HG03439 (cell line): ENCODE measurements at regions not wholly inside any gene's neighbourhood (a gene's known extent, or its start where the extent isn't known, plus 50 kb on each side); places are given as distances from the start of the nearest gene placed in this dataset.
"Not testable (repeated sequence)": the region's sequence is repeated elsewhere in the genome, so short reads cannot be mapped to it uniquely, and the experiment has no call there.

Experiments
- ATAC-seq: cut with Tn5 transposase; IDR thresholded peaks from one replicate; pipeline ENCODE4 v1.9.1; 2021; ENCODE audit warnings: mild to moderate bottlenecking, moderate library complexity; ENCODE audit not compliant: unreplicated experiment

DNA sequence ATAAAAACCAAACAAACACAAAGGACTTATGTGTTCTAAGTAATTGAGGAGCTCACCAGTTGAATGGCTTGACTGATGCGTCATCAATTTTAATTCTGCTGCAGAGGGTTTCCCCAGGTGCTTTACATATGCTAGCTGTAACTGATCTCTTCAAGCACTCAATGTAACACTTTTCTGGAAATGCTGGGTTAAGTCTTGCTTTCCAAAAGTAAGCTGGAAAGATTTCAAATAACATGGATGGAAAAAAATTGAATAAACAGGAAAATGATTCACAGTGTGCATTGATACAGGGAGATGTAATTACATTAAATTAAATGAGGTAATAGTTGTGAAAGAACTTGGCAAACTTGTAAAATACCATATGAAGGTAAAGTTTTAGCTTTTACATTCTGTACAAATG, 186.7 kb upstream of the WDFY3 start:
- ATAC-seq: no peak

GRCh38 chr4:85154591-85154990, 188.1 kb upstream of the WDFY3 start:
- no peak for ATAC-seq

- no peak for ATAC-seq
These were observed 199.3 kb upstream of the WDFY3 start for GRCh38 chr4:85165808-85166207.

GRCh38 chr4:85166318-85166717, 199.8 kb upstream of the WDFY3 start:
- no peak for ATAC-seq

- ATAC-seq: no peak
These were observed 201.8 kb upstream of the WDFY3 start for GRCh38 chr4:85168234-85168834.

GRCh38 chr4:85170241-85170640, 203.8 kb upstream of the WDFY3 start:
- ATAC-seq: no peak

DNA sequence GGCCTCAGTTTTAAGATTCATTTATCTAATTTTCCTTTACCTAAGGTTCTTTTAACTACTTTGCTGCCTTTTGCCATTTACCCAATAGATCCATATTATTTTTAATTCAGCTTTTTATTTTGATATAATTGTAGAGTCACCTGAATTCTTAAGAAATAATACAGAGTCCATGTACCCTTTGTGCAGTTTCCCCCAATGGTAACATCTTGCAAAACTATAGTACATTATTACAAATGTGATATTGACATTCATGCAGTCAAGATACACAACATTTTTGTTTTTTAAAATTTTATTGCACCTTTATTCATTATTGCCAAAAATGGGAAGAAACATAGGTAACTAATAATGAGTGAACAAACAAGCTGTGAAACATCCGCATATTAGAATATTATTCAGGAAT, 208.7 kb upstream of the WDFY3 start:
- ATAC-seq: no peak

GRCh38 chr4:85177092-85177491, 210.6 kb upstream of the WDFY3 start:
- ATAC-seq: no peak

- no peak for ATAC-seq
These were observed 211.2 kb upstream of the WDFY3 start for GRCh38 chr4:85177679-85178078.

GRCh38 chr4:85180533-85180932, 214.0 kb upstream of the WDFY3 start:
- ATAC-seq: no peak

DNA sequence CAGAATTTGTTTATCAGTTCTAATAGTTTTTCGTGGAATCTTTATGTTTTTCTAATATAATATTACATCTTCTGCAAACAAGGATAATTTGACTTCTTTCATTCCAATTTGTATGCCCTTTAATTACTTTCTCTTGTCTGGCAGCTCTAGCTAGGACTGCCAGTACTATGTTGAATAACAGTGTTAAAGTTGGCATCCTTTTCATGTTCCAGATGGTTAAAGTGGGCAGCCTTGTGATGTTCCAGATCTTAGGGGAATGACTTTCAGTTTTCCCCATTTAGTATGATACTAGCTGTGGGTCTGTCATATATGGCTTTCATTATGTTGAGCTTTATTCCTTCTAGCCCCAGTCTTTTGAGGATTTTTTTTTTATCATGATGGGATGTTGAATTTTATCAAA, 220.6 kb upstream of the WDFY3 start:
- ATAC-seq: no peak

- ATAC-seq: not testable (repeated sequence)
These were observed 229.5 kb upstream of the WDFY3 start for GRCh38 chr4:85196015-85196414.

DNA sequence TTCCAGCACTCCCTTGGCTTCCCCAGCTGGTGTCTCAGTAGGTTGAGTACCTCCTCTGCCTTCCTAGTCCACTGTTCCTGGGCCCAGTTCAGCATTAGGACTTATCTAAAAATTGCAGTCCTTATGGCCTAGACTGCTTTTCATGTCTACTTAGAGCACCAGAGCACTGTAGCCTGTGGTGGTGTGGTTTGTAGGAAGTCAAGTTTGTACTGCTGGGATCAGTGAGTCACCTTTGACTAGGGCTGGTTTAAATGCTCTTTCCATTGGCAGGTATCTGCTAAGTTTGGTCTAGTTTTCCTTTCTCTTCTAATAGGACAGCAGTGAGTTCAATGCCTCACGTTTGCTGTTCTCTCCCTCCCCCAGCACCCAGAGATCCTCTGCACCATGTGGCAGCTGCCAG, 233.6 kb upstream of the WDFY3 start:
- no peak for ATAC-seq

DNA sequence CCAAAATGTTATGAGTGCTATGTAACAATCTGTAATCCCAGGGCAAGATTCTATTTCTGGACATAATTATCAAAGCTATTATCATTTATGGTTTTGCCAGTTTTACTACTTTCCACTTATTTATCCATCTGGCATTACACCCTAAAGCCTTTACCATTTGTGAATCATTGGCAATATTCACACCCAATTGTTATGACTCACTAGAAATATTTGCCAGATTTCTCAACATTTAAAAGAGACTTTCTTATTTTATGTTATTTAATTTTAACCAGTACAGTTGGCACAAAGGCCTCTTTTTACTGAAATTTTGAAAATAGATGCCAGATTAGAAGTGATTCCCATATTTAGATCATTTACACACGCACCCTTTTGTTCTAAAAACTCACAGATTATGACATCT, 242.7 kb upstream of the WDFY3 start:
- no peak for ATAC-seq

DNA sequence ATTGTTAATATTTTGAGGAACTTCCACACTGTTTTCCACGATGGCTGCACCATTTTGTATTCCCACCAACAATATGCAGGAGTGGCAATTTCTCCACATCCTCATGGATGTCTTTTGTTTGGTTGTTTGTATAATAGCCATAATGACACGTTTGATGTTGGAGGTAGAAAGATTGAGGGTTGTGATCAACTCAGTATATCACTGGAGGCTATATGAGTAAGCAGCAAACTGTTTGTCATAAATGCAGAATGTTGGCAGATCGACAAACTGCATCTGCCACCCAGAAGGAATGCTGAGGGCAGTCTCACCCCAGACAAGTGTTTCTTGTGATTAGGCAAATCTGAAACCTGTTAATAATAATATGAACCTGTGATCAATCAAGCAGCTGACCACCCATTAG, 243.9 kb upstream of the WDFY3 start:
- no peak for ATAC-seq

DNA sequence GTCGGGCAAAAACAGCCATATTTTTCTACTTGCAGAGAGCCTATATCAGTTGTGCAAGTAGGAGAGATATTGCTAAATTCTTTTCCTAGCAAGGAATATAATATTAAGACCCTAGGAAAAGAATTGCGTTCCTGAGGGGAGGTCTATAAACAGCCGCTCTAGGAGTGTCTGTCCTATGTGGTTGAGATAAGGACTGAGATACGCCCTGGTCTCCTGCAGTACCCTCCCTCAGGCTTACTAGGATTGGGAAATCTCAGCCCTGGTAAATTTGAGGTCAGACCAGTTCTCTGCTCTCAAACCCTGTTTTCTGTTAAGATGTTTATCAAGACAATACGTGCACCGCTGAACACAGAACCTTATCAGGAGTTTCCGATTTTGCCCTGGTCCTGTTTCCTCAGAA, 250.1 kb upstream of the WDFY3 start:
- ATAC-seq: not testable (repeated sequence)

- no peak for ATAC-seq
These were observed 252.3 kb upstream of the WDFY3 start for GRCh38 chr4:85218756-85219155.

- ATAC-seq: no peak
These were observed 253.3 kb upstream of the ARHGAP24 start for GRCh38 chr4:85221606-85222005.

DNA sequence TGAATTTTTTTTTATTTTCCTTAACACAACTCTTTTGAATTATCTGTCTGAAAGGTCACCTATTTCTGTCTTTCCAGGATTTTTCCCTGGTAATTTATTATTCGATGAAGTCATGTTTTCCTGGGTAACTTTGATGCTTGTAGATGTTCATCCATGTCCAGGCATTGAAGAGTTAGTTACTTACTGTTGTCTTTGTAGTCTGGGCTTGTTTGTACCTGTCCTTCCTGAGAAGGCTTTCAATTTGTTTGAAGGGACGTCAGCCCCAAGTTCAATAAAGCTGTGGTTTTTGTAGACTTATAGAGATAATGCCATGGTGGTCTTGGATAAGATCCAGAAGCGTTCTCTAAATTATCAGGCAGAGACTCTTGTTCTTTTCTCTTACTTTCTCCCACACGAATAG, 252.4 kb upstream of the ARHGAP24 start:
- no peak for ATAC-seq

DNA sequence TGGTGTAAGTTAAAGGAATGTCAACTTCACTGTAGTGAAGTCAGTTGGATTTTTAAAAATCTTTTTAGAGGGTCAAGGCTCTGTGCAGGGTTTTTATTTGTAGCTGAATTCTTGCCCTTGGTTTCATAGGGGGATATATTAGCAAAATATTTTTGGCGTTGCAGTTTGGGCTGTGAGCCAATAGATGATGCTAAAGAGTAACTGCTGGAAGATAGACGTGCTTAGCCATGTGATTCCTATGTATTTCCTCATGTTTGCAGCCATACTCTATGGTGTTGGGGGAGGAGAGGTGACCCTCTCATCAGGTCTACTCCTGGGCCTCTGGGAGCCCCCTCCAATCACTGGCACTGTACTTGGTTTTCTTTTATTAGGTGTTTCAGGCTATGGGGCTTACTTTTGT, 246.7 kb upstream of the ARHGAP24 start:
- ATAC-seq: no peak

DNA sequence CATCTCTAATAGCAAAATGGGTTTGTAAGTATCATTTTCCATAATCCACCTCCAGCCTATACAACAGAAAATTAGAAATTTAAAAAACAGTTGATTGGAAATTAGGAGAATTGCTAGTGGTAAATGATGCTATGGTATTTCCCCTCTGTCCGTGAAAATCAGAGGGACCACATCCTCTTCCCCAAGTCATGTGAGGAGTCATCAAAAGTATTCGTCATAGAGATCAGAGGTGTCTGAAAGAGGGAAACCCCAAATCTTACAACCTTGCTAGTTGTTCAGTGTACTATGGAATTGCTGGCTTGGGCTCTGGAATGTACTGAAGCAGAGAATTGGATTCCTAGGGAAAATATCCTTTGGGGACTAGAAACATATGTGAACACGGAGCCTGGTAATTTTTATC, 241.4 kb upstream of the ARHGAP24 start:
- ATAC-seq: no peak

DNA sequence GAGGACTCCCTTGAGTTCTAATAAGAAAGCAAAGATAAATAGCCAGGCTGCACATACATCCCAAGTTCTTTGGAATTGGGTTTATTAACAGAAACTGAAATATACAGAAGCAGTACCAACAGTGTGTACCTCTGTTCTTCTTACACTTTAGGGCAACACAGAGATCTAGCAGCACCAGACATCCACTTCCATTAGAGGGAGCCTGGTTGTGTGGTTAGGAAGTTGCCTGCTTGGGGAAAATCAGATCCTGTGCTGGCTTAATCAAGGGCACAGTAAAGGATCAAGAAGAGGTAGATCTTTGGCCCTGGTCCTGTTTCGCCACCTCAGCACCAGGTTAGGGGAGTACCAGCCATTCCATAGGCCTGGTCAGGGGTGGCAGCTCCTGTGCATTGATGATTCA, 231.1 kb upstream of the ARHGAP24 start:
- no peak for ATAC-seq

GRCh38 chr4:85244638-85245037, 230.3 kb upstream of the ARHGAP24 start:
- ATAC-seq: no peak

GRCh38 chr4:85246055-85246454, 228.9 kb upstream of the ARHGAP24 start:
- ATAC-seq: no peak
